CD14-positive monocyte (primary cell): ENCODE measurements at regions not wholly inside any gene's neighbourhood (a gene's known extent, or its start where the extent isn't known, plus 50 kb on each side); places are given as distances from the start of the nearest gene placed in this dataset.
A peak's percentile ranks its signal among the peaks of the same experiment; 100 is the strongest.

Experiments used
- DNase-seq, 3 donors: peaks; one replicate each; pipeline ENCODE4 v3.0.0-alpha.2; 2011 to 2022
- H2AFZ ChIP-seq: 2 replicates; pipeline ENCODE4 v1.6.0; 2012; ENCODE audit warnings: mild to moderate bottlenecking, low read depth, low read length, inconsistent platforms; ENCODE audit not compliant: insufficient read depth, poor library complexity, severe bottlenecking
- H3K27ac ChIP-seq, 2 donors: 1 replicate in 1 of 2; 2 replicates in 1 of 2; pipeline ENCODE4 v1.5.1; 2012 to 2013; ENCODE audit warnings: low read length in 2 of 2, control low read depth in 1 of 2, inconsistent platforms in 1 of 2, low read depth in 1 of 2, mild to moderate bottlenecking in 1 of 2
- H3K27me3 ChIP-seq, 2 donors: one replicate each; pipeline versions ENCODE4 v1.6.0 to v1.6.1; 2011 to 2013; ENCODE audit warnings: low read length in 2 of 2; ENCODE audit not compliant: control insufficient read depth in 2 of 2, insufficient read depth in 2 of 2
- H3K36me3 ChIP-seq, 2 donors: replicated peaks in 1 of 2; 1 replicate in 1 of 2; 2 replicates in 1 of 2; pipeline versions ENCODE4 v1.5.1 to v1.6.1; 2012 to 2013; ENCODE audit warnings: low read length in 2 of 2, control low read depth in 1 of 2, inconsistent platforms in 1 of 2, mild to moderate bottlenecking in 1 of 2; ENCODE audit not compliant: insufficient read depth in 2 of 2, control insufficient read depth in 1 of 2
- H3K4me1 ChIP-seq, 2 donors: 1 replicate in 1 of 2; 2 replicates in 1 of 2; pipeline versions ENCODE4 v1.5.1 to v1.6.1; 2012 to 2013; ENCODE audit warnings: low read length in 2 of 2, control low read depth in 1 of 2, inconsistent platforms in 1 of 2, mild to moderate bottlenecking in 1 of 2, moderate library complexity in 1 of 2; ENCODE audit not compliant: insufficient read depth in 2 of 2, control insufficient read depth in 1 of 2
- H3K4me2 ChIP-seq: replicated peaks from 2 replicates; pipeline ENCODE3; 2012; ENCODE audit warnings: low read length, moderate library complexity, mild to moderate bottlenecking; ENCODE audit not compliant: poor library complexity, severe bottlenecking; ENCODE audit errors: extremely low read depth
- H3K4me3 ChIP-seq, 3 experiments: fragments of 200-600 bp in 1 of 3; sonication (generic) in 1 of 3; replicated peaks in 1 of 3; 1 replicate in 2 of 3; 2 replicates in 1 of 3; pipeline ENCODE4 v1.5.1; 2011 to 2013; ENCODE audit warnings: low read length in 3 of 3, mild to moderate bottlenecking in 3 of 3, control low read depth in 2 of 3, low read depth in 2 of 3, inconsistent platforms in 1 of 3, moderate library complexity in 1 of 3
- H3K79me2 ChIP-seq: 2 replicates; pipeline ENCODE4 v1.6.0; 2012; ENCODE audit warnings: mild to moderate bottlenecking, control low read depth, inconsistent platforms, low read length, moderate library complexity; ENCODE audit not compliant: insufficient read depth
- H3K9ac ChIP-seq: 2 replicates; pipeline ENCODE4 v1.6.0; 2017; ENCODE audit warnings: low read length, mild to moderate bottlenecking; ENCODE audit not compliant: insufficient read depth, poor library complexity, severe bottlenecking
- H3K9me3 ChIP-seq, 2 donors: replicated peaks in 1 of 2; 1 replicate in 1 of 2; 2 replicates in 1 of 2; pipeline versions ENCODE4 v1.5.1 to v1.6.1; 2012 to 2013; ENCODE audit warnings: low read length in 2 of 2, control low read depth in 1 of 2; ENCODE audit not compliant: control insufficient read depth in 1 of 2, insufficient read depth in 1 of 2
- H4K20me1 ChIP-seq: 2 replicates; pipeline ENCODE4 v1.6.0; 2012; ENCODE audit warnings: mild to moderate bottlenecking, low read length, control low read depth, moderate library complexity; ENCODE audit not compliant: insufficient read depth
- H3K27ac Mint-ChIP-seq, 7 donors: one replicate each; pipeline ENCODE4 v1.8.0; 2020; ENCODE audit warnings: mild to moderate bottlenecking in 7 of 7, mixed read lengths in 7 of 7, moderate library complexity in 6 of 7, inconsistent platforms in 2 of 7
- H3K27me3 Mint-ChIP-seq, 3 donors: one replicate each; pipeline ENCODE4 v1.8.0; 2021 to 2022; ENCODE audit warnings: low read depth in 3 of 3, mild to moderate bottlenecking in 3 of 3, mixed read lengths in 3 of 3, moderate library complexity in 3 of 3, inconsistent platforms in 1 of 3
- H3K36me3 Mint-ChIP-seq, 2 donors: one replicate each; pipeline ENCODE4 v1.8.0; 2020; ENCODE audit warnings: mixed read lengths in 2 of 2, inconsistent platforms in 1 of 2, mild to moderate bottlenecking in 1 of 2
- H3K4me1 Mint-ChIP-seq: one replicate; pipeline ENCODE4 v1.8.0; 2020; ENCODE audit warnings: mild to moderate bottlenecking, mixed read lengths
- H3K4me3 Mint-ChIP-seq, 2 donors: one replicate each; pipeline ENCODE4 v1.8.0; 2020; ENCODE audit warnings: mild to moderate bottlenecking in 2 of 2, mixed read lengths in 2 of 2, moderate library complexity in 1 of 2
- H3K9me3 Mint-ChIP-seq, 7 donors: one replicate each; pipeline ENCODE4 v1.8.0; 2020 to 2022; ENCODE audit warnings: mixed read lengths in 7 of 7, mild to moderate bottlenecking in 6 of 7, moderate library complexity in 6 of 7, inconsistent platforms in 2 of 7
- WGBS: methylation state at CpG from one replicate; pipeline ENCODE4 v1.1.5; 2013; ENCODE audit warnings: missing lambda C conversion rate; ENCODE audit not compliant: insufficient coverage; 5-methylcytosine and 5-hydroxymethylcytosine counted together
- intact Hi-C, 2 donors: fragments of 100-400 bp; cut with micrococcal nuclease; formaldehyde crosslinking; loops; one replicate each; pipeline versions ENCODE4 v1.15.0 to v1.15.1; 2023
- TF ChIP-seq, protein P1 (sequence below): fragments of 200-600 bp; IDR thresholded peaks from one replicate; pipeline ENCODE4 v1.8.0; 2022; ENCODE audit warnings: antibody characterized with exemption, mild to moderate bottlenecking

- no peaks in the 10 kb centered on the region for H3K27me3 ChIP-seq
- no peak overlapping the region for H3K9ac ChIP-seq
- H3K27ac Mint-ChIP-seq = peak overlapping the region in 1 of 7 donors; percentile 78
- no peak for DNase-seq
- H3K4me3 ChIP-seq = no peak overlapping the region
- no peaks in the 10 kb centered on the region for H3K9me3 ChIP-seq
- no peaks in the 10 kb centered on the region for H4K20me1 ChIP-seq
- intact Hi-C loops = no loop called here
- no peaks in the 10 kb centered on the region for H3K4me1 ChIP-seq
- no peaks in the 10 kb centered on the region for H3K36me3 ChIP-seq
- no peak overlapping the region for H2AFZ ChIP-seq
- WGBS = no CpG with 5 or more reads among the region's 4 CpGs
- peaks cover 0 to 2% (median 1%) of the 10 kb centered on the region in 3 donors for H3K27me3 Mint-ChIP-seq
- H3K4me1 Mint-ChIP-seq = no peaks in the 10 kb centered on the region
- no peak overlapping the region for H3K27ac ChIP-seq
- no peak overlapping the region for H3K4me2 ChIP-seq
- TF ChIP-seq, protein P1, sequence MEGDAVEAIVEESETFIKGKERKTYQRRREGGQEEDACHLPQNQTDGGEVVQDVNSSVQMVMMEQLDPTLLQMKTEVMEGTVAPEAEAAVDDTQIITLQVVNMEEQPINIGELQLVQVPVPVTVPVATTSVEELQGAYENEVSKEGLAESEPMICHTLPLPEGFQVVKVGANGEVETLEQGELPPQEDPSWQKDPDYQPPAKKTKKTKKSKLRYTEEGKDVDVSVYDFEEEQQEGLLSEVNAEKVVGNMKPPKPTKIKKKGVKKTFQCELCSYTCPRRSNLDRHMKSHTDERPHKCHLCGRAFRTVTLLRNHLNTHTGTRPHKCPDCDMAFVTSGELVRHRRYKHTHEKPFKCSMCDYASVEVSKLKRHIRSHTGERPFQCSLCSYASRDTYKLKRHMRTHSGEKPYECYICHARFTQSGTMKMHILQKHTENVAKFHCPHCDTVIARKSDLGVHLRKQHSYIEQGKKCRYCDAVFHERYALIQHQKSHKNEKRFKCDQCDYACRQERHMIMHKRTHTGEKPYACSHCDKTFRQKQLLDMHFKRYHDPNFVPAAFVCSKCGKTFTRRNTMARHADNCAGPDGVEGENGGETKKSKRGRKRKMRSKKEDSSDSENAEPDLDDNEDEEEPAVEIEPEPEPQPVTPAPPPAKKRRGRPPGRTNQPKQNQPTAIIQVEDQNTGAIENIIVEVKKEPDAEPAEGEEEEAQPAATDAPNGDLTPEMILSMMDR = no peak
- H3K9me3 Mint-ChIP-seq = peaks cover 0 to 4% (median 2%) of the 10 kb centered on the region in 7 donors
- no peaks in the 10 kb centered on the region for H3K79me2 ChIP-seq
- H3K4me3 Mint-ChIP-seq = no peak overlapping the region
- no peaks in the 10 kb centered on the region for H3K36me3 Mint-ChIP-seq
These were observed 808.1 kb downstream of the CDH11 start for GRCh38 chr16:64313726-64314125.

GRCh38 chr16:64312980-64313379 is 808.9 kb downstream of the CDH11 start:
- H3K9me3 Mint-ChIP-seq = peaks cover 0 to 8% (median 2%) of the 10 kb centered on the region in 7 donors
- no peak overlapping the region for H3K4me2 ChIP-seq
- no CpG with 5 or more reads among the region's 2 CpGs for WGBS

More at GRCh38 chr16:64312980-64313379, 808.9 kb downstream of the CDH11 start:
- Histone ChIP-seq H3K27me3 (no peaks in the 10 kb centered on the region), H2AFZ (no peak overlapping the region), H3K4me1 (no peaks in the 10 kb centered on the region), H3K9me3 (no peaks in the 10 kb centered on the region), H3K9ac (no peak overlapping the region), H4K20me1 (no peaks in the 10 kb centered on the region), H3K27ac (no peak overlapping the region), H3K36me3 (no peaks in the 10 kb centered on the region), H3K79me2 (no peaks in the 10 kb centered on the region), H3K4me3 (no peak overlapping the region)
- H3K27me3 Mint-ChIP-seq = peaks cover 0 to 2% (median 1%) of the 10 kb centered on the region in 3 donors
- H3K4me3 Mint-ChIP-seq = no peak overlapping the region
- DNase-seq = no peak
- no peaks in the 10 kb centered on the region for H3K4me1 Mint-ChIP-seq
- intact Hi-C loops = no loop called here
- H3K36me3 Mint-ChIP-seq = no peaks in the 10 kb centered on the region
- TF ChIP-seq, protein P1 = no peak
- no peak overlapping the region for H3K27ac Mint-ChIP-seq
